Amygdala (tissue), 56 donors: ENCODE measurements at regions not wholly inside any gene's neighbourhood (a gene's known extent, or its start where the extent isn't known, plus 50 kb on each side); places are given as distances from the start of the nearest gene placed in this dataset.

ENCODE experiments used
- DNase-seq, 56 donors: peaks; one replicate each; lab custom pipeline; 2025; lab: John Stamatoyannopoulos, UW

- DNase-seq, result no peak
These were observed 223.3 kb upstream of the IRX1 start for GRCh38 chr5:3372289-3372688.

GRCh38 chr5:3365501-3366215, 230.0 kb upstream of the IRX1 start:
- DNase-seq, result no peak

GRCh38 chr5:3364941-3365340, 230.7 kb upstream of the IRX1 start:
- DNase-seq, result no peak

- no peak for DNase-seq
These were observed 231.2 kb upstream of the IRX1 start for GRCh38 chr5:3364433-3364832.

GRCh38 chr5:3362606-3362910, 233.1 kb upstream of the IRX1 start:
- DNase-seq, result no peak

- DNase-seq, result no peak
These were observed 233.6 kb upstream of the IRX1 start for GRCh38 chr5:3361811-3362605.

- DNase-seq, result no peak
These were observed 236.0 kb upstream of the IRX1 start for GRCh38 chr5:3359642-3360041.

- DNase-seq, result no peak
These were observed 238.3 kb upstream of the IRX1 start for GRCh38 chr5:3357291-3357690.

GRCh38 chr5:3356016-3356415, 239.6 kb upstream of the IRX1 start:
- no peak for DNase-seq

GRCh38 chr5:3355126-3355525, 240.5 kb upstream of the IRX1 start:
- DNase-seq, result no peak

GRCh38 chr5:3354606-3355005, 241.0 kb upstream of the IRX1 start:
- DNase-seq, result no peak

GRCh38 chr5:3353561-3353960, 242.1 kb upstream of the IRX1 start:
- no peak for DNase-seq

GRCh38 chr5:3352711-3353110, 242.9 kb upstream of the IRX1 start:
- DNase-seq, result no peak

- DNase-seq, result no peak
These were observed 243.8 kb upstream of the IRX1 start for GRCh38 chr5:3351581-3352442.

- no peak for DNase-seq
These were observed 244.9 kb upstream of the IRX1 start for GRCh38 chr5:3350781-3351180.

GRCh38 chr5:3349704-3350565, 245.7 kb upstream of the IRX1 start:
- DNase-seq, result no peak

- DNase-seq, result no peak
These were observed 246.8 kb upstream of the IRX1 start for GRCh38 chr5:3348576-3349535.

- no peak for DNase-seq
These were observed 247.9 kb upstream of the IRX1 start for GRCh38 chr5:3347741-3348140.

GRCh38 chr5:3346111-3346820, 249.4 kb upstream of the IRX1 start:
- DNase-seq, result no peak
